Effector memory CD8-positive, alpha-beta T cell (primary cell): ENCODE measurements at regions not wholly inside any gene's neighbourhood (a gene's known extent, or its start where the extent isn't known, plus 50 kb on each side); places are given as distances from the start of the nearest gene placed in this dataset.

Source experiments
- ATAC-seq: fragments of 150-1000 bp; cut with Tn5 transposase; replicated peaks from 2 replicates; pipeline ENCODE4 v1.10.0; 2021; ENCODE audit warnings: mild to moderate bottlenecking, moderate library complexity
- DNase-seq, 3 experiments: peaks; one replicate each; pipeline ENCODE4 v3.0.0; 2021
- H3K27ac Mint-ChIP-seq, 2 donors: one replicate each; pipeline ENCODE4 v1.8.0; 2022; ENCODE audit warnings: mild to moderate bottlenecking in 2 of 2, mixed read lengths in 2 of 2, moderate library complexity in 2 of 2
- H3K27me3 Mint-ChIP-seq, 2 donors: one replicate each; pipeline ENCODE4 v1.8.0; 2022; ENCODE audit warnings: mixed read lengths in 2 of 2
- H3K36me3 Mint-ChIP-seq: one replicate; pipeline ENCODE4 v1.8.0; 2022; ENCODE audit warnings: mild to moderate bottlenecking, moderate library complexity, mixed read lengths; ENCODE audit not compliant: insufficient read depth
- H3K4me1 Mint-ChIP-seq, 2 donors: one replicate each; pipeline ENCODE4 v1.8.0; 2022; ENCODE audit warnings: low read depth in 2 of 2, mixed read lengths in 2 of 2
- H3K4me3 Mint-ChIP-seq, 2 donors: one replicate each; pipeline ENCODE4 v1.8.0; 2022; ENCODE audit warnings: mild to moderate bottlenecking in 2 of 2, mixed read lengths in 2 of 2, moderate library complexity in 2 of 2
- H3K9me3 Mint-ChIP-seq, 2 donors: one replicate each; pipeline ENCODE4 v1.8.0; 2022; ENCODE audit warnings: mixed read lengths in 2 of 2

DNA sequence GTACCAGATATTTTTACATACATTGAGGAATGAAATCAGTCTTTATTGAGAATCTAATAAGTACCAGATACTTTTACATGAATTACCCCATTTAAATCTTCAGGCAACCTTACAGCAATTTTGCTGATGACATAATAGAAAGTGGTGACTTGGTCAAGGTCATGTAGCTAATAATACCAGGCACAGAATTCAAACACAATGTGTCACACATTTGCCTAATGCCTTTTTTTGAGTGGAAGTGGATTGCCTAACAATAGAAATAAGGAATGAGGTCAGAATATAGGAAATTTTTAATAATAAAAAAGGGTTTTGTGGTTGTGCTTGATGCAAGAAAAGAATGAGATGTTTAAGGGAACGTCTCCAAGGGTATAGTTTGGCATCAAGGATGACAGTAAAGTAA is 466.6 kb upstream of the IGFBP3 start:
- DNase-seq (no peak), ATAC-seq (no peak)
- Mint-ChIP-seq H3K27ac (no peak overlapping the region), H3K4me1 (no peaks in the 10 kb centered on the region), H3K36me3 (no peaks in the 10 kb centered on the region), H3K9me3 (peaks cover 6 to 8% of the 10 kb centered on the region in 2 donors), H3K4me3 (no peak overlapping the region), H3K27me3 (no peaks in the 10 kb centered on the region)

DNA sequence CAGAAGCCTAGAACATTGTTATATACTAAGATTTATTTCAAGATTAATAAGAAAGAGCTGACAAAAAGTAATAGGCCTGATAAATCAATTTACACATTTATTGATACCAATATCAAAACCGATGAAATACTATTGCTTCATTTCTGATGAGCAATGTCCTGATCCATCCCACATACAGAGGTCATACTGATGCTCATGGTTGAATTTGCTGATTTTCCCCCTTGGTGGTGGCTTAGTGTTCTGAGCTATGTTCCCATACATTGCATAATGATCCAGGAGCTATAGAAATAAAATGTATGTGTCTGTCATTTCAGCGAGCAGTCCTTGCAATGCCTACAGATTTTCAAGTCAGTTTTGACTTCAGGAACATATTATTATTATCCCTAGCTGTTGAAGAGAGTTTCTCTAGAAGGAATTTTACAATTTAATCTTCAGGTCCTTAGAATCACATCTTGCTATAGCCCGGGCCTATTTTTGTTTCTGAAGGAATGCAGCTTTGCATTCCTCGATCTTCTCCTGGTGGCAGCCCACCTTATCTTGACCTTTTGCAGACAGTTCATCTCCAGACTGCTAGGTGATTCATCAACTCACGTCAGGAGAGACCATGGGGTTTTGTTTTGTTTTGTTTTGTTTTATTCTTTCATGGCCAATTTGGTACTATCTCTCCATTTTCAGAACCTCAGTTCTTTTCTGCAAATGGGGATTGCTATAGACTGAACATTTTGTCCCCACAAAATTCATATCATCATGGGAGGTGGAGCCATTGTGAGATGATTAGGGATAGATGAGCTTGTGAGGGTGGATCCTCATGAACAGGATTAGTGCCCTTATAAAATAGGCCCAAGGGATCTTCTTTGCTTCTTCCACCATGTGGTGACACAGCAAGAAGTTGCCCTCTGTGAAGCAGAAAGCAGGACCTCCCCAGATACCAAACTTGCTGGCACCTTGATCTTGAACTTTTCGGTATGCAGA is 465.6 kb upstream of the IGFBP3 start:
- no peak overlapping the region for H3K27ac Mint-ChIP-seq
- no peaks in the 10 kb centered on the region for H3K4me1 Mint-ChIP-seq
- DNase-seq, result no peak
- H3K27me3 Mint-ChIP-seq, result no peaks in the 10 kb centered on the region
- no peak for ATAC-seq
- peaks cover 0 to 8% of the 10 kb centered on the region in 2 donors for H3K9me3 Mint-ChIP-seq
- H3K4me3 Mint-ChIP-seq, result no peak overlapping the region
- H3K36me3 Mint-ChIP-seq, result no peaks in the 10 kb centered on the region

DNA sequence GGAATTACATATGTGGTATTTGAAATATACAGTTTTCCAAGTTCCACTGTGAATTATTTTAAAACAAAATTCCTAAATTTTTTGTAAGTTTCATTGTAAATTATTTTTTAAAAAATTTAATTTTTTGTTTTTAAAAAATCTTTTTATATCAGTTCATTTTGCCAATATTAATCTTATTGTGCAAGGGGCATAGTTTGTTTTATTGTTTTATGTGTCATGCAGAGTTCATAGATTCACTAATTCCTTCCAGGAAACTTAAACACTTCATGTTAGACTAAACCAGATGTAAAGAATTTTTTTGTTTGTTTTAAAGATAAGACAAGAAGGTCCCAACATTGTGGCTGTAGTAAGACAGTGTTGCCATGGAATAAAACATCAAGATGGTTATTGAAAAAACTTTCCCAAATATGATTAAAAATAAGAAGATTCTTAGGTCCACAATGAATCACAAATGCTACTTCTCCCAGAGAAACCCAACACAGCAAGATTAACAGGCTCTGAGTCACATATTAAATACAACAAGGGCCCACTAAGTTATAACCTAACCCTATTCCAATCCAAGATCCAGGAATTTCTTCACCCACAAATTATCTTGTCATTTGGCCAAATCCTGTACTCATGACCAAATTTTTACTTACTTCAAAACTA is 464.7 kb upstream of the IGFBP3 start:
- Mint-ChIP-seq H3K9me3 (peaks cover 0 to 8% of the 10 kb centered on the region in 2 donors), H3K4me3 (no peak overlapping the region), H3K4me1 (no peaks in the 10 kb centered on the region), H3K27ac (no peak overlapping the region), H3K36me3 (no peaks in the 10 kb centered on the region), H3K27me3 (no peaks in the 10 kb centered on the region)
- ATAC-seq, result no peak
- DNase-seq, result no peak

DNA sequence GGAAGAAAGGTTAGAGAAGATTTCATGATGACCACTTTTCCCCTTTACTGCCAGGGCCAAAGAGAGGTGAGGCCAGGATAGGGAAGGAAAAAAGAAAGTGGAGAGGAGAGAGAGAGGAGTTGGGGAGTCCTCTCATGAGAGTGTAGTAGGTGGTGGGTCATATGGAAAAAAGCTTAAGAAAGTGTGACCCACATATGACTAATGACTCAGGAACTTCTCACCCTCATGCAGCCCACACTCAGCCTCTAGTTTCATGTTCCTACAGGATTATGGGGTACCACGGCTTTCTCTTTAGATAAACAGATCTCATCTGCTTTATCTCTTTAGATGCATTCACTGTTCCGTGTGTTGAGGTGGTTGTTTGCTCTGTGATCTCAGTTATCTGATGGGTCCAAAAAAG is 462.5 kb upstream of the IGFBP3 start:
- H3K36me3 Mint-ChIP-seq, result no peaks in the 10 kb centered on the region
- H3K27me3 Mint-ChIP-seq, result no peaks in the 10 kb centered on the region
- no peak overlapping the region for H3K27ac Mint-ChIP-seq
- no peaks in the 10 kb centered on the region for H3K4me1 Mint-ChIP-seq
- ATAC-seq, result no peak
- H3K9me3 Mint-ChIP-seq, result peaks cover 0 to 3% of the 10 kb centered on the region in 2 donors
- no peak overlapping the region for H3K4me3 Mint-ChIP-seq
- DNase-seq, result no peak

DNA sequence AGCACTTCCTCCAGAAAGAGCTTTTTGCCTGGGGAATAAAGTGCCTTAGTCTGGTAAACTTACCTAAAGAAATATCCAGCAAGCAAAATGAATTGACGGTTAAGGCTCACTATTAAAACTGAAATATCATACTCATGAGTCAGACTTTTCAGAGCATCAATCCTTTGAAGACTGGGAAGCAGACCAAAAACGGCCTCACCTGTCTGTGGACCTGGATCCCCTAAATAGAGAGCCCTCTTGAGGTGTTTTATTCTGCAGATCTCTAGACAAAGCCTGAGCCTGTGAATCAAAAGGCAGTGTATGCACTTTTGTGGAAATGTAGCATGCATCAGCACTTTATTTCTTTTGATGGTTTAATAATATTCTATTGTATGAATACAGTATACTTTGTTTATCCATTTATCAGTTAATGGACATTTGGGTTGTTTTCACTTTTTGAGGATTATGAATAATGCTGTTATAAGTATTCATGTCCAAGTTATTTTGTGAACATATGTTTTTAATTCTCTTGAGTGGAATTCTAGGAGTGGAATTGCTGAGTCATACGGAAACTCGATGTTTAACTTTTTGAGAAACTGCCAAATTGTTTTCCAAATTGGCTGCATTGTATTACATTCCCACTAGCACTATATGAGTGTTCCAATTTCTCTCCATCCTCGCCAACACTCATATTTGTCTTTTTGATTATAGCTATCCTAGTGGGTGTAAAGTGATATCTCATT is 449.0 kb upstream of the IGFBP3 start:
- ATAC-seq, result no peak
- Mint-ChIP-seq H3K36me3 (no peaks in the 10 kb centered on the region), H3K4me3 (no peak overlapping the region), H3K4me1 (no peaks in the 10 kb centered on the region), H3K27ac (no peak overlapping the region), H3K27me3 (no peaks in the 10 kb centered on the region), H3K9me3 (peaks cover 0 to 2% of the 10 kb centered on the region in 2 donors)
- no peak for DNase-seq

DNA sequence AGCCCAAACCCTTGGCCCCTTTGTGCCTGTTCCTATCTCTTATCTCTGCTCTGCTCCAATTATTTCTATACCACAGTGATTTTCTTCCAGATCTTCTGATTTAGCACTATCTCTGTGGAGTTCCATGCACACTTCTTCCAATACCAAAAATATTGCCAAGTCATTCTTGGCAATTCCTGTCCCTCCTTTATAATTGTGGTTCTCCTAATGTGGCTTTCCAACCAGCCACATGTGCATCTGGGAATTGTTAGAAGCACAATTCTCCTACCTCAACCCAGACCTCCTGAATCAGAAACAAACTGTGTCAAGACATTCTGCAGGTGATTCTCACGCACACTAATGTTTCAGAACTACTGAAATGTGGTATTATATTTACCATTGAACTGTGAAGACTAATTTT is 447.8 kb upstream of the IGFBP3 start:
- Mint-ChIP-seq H3K27ac (no peak overlapping the region), H3K9me3 (peaks cover 0 to 3% of the 10 kb centered on the region in 2 donors), H3K36me3 (no peaks in the 10 kb centered on the region), H3K27me3 (no peaks in the 10 kb centered on the region), H3K4me1 (no peaks in the 10 kb centered on the region), H3K4me3 (no peak overlapping the region)
- DNase-seq (no peak), ATAC-seq (no peak)

DNA sequence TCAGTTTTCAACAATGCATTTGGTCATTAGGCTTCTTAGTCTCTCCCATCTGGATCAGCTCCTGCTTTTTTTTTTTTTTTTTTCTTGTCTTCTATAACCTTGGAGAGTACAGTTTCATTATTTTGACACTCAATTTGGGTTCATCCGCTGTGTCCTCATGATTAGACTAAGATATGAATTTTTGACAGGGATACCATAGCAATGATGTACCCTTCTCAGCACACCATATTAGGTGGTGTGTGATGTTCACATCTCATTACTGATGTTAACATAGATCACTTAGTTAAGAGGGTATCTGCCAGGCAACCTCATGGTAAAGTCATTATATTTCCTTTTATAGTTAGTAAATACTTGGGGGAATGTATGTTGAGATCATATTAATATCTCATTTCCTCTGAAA is 445.5 kb upstream of the IGFBP3 start:
- Mint-ChIP-seq H3K4me3 (no peak overlapping the region), H3K27ac (no peak overlapping the region), H3K27me3 (no peaks in the 10 kb centered on the region), H3K36me3 (no peaks in the 10 kb centered on the region), H3K9me3 (peaks cover 0 to 3% of the 10 kb centered on the region in 2 donors), H3K4me1 (no peaks in the 10 kb centered on the region)
- ATAC-seq (no peak), DNase-seq (no peak)

DNA sequence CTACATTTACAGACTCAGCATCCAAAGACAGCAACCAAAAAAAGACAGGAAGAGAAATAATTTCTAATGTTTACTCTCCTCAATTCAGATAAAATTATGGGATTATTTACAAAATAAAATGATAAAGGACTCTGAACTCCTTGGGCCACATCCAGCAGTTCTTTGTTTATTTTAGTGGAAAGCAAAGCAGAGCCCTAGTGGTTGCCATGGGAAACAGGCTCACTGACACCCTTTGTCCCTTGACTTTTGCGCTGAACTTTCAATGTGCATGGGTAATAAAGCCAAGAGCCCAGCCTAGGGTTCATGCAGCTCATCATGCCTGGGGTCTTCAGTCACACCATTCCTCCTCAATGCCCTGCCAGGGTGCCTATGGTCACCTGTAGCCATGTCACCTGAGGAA is 442.6 kb upstream of the IGFBP3 start:
- Mint-ChIP-seq H3K36me3 (no peaks in the 10 kb centered on the region), H3K9me3 (peaks cover 9% of the 10 kb centered on the region in 2 donors), H3K4me3 (no peak overlapping the region), H3K27ac (no peak overlapping the region), H3K27me3 (no peaks in the 10 kb centered on the region), H3K4me1 (no peaks in the 10 kb centered on the region)
- ATAC-seq, result no peak
- DNase-seq, result no peak

DNA sequence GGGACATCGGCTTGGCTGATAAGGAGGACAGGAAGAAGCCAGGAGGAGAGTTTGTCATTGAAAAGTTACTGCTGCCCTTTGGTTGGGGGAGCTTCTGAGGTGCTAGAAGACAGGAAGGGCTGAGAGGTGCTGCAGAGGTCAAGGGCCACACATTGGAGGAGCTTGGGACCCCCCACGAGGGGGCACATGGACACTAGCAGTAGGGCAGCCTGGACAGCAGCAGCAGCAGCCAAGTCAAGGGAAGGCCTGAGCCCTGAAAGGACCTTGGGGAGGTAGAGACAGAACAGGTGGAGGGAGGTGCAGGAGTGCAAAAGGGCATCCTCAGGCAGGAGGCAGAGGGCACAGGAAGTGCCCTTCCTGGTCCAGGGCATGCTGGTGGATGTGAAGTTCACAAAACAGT is 439.7 kb upstream of the IGFBP3 start:
- no peak for DNase-seq
- Mint-ChIP-seq H3K36me3 (no peaks in the 10 kb centered on the region), H3K4me3 (no peak overlapping the region), H3K9me3 (peaks cover 8 to 9% of the 10 kb centered on the region in 2 donors), H3K4me1 (no peaks in the 10 kb centered on the region), H3K27ac (no peak overlapping the region), H3K27me3 (no peaks in the 10 kb centered on the region)
- no peak for ATAC-seq

DNA sequence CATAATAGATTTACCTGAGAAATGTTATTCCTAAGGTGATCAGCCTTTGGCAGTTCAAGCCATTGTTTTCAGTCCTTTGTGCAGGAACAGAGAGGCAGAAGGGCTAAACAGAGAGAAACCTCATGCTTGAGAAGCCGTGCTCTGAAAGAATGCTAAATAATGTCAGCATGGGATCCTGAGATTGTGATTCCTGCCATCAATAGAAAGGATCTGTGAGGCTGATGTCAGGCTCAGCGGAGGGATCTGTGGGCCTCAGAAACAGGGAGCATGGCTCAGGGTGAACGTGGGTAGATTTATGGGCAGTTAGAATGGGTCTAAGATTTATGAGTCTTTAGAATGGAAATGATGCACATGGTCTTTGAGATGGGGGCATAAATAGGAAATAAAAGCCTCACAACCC is 439.2 kb upstream of the IGFBP3 start:
- Mint-ChIP-seq H3K27ac (no peak overlapping the region), H3K4me3 (no peak overlapping the region), H3K27me3 (no peaks in the 10 kb centered on the region), H3K4me1 (no peaks in the 10 kb centered on the region), H3K36me3 (no peaks in the 10 kb centered on the region), H3K9me3 (peaks cover 8 to 9% of the 10 kb centered on the region in 2 donors)
- ATAC-seq (no peak), DNase-seq (no peak)

DNA sequence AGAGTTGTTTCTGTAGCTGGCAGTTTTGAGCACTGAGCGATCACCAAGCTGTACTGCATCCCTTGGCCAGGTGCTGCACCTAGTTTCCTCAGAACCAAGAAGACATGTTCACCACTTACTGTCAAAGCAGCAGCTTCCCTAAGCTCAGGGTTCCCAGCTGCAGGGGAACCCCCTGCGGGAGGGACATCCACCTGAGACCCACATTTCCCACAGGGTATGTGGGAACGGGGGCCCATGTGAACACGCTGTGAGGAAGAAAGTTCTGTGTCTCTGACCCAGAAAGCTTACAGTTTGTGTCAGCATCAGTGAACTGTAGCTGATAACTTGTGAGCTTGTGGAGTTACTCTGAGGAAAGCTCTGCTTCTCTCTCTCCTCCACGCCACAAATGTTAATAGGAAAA is 436.8 kb upstream of the IGFBP3 start:
- H3K9me3 Mint-ChIP-seq, result peaks cover 9 to 17% of the 10 kb centered on the region in 2 donors
- no peak overlapping the region for H3K27ac Mint-ChIP-seq
- H3K36me3 Mint-ChIP-seq, result no peaks in the 10 kb centered on the region
- no peaks in the 10 kb centered on the region for H3K4me1 Mint-ChIP-seq
- H3K27me3 Mint-ChIP-seq, result peaks cover 0 to 5% of the 10 kb centered on the region in 2 donors
- no peak for ATAC-seq
- no peak for DNase-seq
- H3K4me3 Mint-ChIP-seq, result no peak overlapping the region

DNA sequence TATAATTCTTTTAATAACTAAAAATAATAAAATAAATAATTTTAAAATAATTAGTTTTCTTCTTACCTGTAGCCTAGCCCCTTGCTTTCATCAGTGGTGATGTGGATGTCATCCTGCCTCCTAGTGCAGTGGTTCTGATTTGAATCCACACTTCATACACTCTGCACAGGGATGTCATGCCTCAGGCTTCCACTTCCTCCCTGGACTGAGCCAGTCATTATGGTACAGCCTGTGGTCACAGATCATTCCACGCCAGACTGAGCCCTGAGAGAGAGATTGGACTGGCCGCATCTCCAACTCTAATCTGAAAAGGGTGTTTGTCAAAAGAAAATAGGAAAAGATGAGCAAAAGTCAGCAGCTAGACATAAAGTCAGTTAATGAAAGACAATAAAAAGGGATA is 436.2 kb upstream of the IGFBP3 start:
- no peak for DNase-seq
- H3K9me3 Mint-ChIP-seq, result peaks cover 9 to 17% of the 10 kb centered on the region in 2 donors
- no peak overlapping the region for H3K4me3 Mint-ChIP-seq
- no peak overlapping the region for H3K27ac Mint-ChIP-seq
- no peaks in the 10 kb centered on the region for H3K36me3 Mint-ChIP-seq
- no peaks in the 10 kb centered on the region for H3K4me1 Mint-ChIP-seq
- H3K27me3 Mint-ChIP-seq, result peaks cover 0 to 5% of the 10 kb centered on the region in 2 donors
- no peak for ATAC-seq

DNA sequence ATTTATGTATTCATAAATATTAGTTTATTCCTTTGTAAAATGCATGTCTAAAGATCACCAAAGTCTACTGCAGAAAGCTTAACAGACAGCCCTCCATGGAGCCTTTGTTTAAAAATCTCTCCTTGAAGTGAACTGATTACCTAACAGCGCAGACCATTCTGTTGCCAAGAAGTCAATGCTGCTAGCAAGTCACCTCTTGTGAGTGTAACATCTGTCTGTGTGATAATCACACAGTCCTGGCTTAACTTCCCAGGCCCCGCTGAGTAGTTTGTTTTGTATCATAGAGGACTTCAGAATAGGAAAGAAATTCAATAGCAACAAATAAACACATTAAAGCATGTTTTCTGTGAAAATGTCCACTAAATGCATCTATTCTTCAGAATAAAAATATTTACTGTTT is 435.3 kb upstream of the IGFBP3 start:
- no peak overlapping the region for H3K27ac Mint-ChIP-seq
- peaks cover 9 to 17% of the 10 kb centered on the region in 2 donors for H3K9me3 Mint-ChIP-seq
- no peaks in the 10 kb centered on the region for H3K4me1 Mint-ChIP-seq
- H3K27me3 Mint-ChIP-seq, result peaks cover 0 to 5% of the 10 kb centered on the region in 2 donors
- ATAC-seq (no peak), DNase-seq (no peak)
- H3K4me3 Mint-ChIP-seq, result no peak overlapping the region
- no peaks in the 10 kb centered on the region for H3K36me3 Mint-ChIP-seq
